ENCODE measurements at regions not wholly inside any gene's neighbourhood (a gene's known extent, or its start where the extent isn't known, plus 50 kb on each side); places are given as distances from the start of the nearest gene placed in this dataset.

- no peak for DNase-seq (ENCODE audit: extremely low read depth in 1 of 2, low read depth in 1 of 2)
These were observed 126.7 kb downstream of the QPCT start for GRCh38 chr2:37471104-37471503.

DNA sequence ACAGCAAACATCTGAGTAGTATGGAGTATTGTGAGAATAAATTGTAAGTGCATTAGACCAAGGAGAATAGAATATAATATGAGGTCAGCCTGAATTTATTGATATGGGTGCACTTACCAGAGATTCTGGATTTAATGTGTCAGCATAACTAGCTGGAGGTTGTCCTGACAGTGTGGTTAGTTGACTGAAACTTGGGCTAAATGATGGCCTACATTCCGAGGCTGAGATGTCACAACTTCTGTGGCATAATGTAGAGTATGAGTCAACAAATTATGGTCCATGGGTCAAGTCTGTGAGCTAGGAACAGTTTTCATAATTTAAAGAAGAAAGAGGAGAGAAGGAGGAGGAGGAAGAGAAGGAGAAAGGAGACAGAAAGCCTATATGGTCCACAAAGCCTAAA, 127.6 kb downstream of the QPCT start:
- no peak for DNase-seq (ENCODE audit: extremely low read depth in 1 of 2, low read depth in 1 of 2)

DNA sequence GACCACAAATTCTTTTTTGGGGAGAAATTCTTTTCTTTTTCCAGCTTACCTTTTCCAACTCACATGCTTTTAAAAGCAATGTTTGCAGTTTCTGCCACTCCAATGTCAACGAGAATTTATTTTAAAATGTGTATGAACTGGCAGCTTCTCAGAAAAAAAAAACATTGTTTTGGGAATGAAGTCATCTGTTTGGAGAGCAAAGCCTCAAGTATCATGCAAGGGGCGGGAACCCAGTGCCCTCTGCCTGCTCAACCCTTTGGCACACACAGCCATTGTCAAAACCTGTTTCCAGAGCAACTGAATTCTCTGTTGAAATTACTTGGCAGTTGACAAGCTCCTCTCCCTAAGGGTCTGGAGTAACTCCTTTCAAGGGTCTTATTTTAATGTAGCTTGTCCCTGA, 128.5 kb downstream of the QPCT start:
- DNase-seq (ENCODE audit: extremely low read depth in 1 of 2, low read depth in 1 of 2), result no peak

- DNase-seq (ENCODE audit: extremely low read depth in 1 of 2, low read depth in 1 of 2), result no peak
These were observed 132.0 kb downstream of the QPCT start for GRCh38 chr2:37476411-37476810.

GRCh38 chr2:37477921-37478320, 133.5 kb downstream of the QPCT start:
- DNase-seq (ENCODE audit: extremely low read depth in 1 of 2, low read depth in 1 of 2), result no peak

GRCh38 chr2:37481244-37481643, 136.8 kb downstream of the QPCT start:
- DNase-seq (ENCODE audit: extremely low read depth in 1 of 2, low read depth in 1 of 2), result no peak

DNA sequence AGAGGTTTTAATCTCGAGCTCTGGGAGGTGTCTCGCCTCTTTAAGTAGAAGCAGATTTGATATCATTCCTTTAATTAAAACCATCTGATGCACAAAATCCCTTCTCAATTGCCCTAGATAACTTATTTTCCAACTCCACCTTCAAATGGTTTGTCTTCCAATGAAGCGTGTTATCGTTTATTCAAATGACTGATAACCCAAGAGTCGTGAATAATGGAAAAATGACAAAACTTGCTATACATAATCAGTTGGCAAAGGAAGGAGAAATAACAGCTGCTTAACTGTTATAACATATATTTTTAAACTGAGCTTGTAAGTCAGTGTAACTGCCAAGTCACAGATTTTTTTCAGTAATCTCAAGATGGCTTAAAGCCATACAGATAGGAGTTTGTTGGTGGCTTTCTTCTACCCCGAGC, 144.6 kb downstream of the QPCT start:
- DNase-seq (ENCODE audit: extremely low read depth in 1 of 2, low read depth in 1 of 2), result no peak

- DNase-seq (ENCODE audit: extremely low read depth in 1 of 2, low read depth in 1 of 2), result no peak
These were observed 145.1 kb downstream of the QPCT start for GRCh38 chr2:37489536-37489935.

DNA sequence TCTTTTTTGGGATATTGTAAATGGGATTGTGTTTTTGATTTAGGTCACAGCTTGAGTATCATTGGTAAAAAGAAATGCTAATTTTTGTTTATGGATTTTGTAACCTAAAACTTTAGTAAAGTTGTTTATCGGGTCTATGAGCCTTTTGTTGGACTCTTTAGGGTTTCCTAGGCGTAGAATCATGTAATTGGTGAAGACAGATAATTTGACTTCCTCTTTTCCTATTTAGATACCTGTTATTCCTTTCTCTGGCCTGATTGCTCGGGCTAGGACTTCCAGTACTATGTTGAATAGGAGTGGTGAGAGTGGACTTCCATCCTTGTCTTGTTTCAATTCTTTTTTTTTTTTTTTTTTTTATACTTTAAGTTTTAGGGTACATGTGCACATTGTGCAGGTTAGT, 149.0 kb downstream of the QPCT start:
- no peak for DNase-seq (ENCODE audit: extremely low read depth in 1 of 2, low read depth in 1 of 2)

GRCh38 chr2:37499113-37499512, 154.7 kb downstream of the QPCT start:
- no peak for DNase-seq (ENCODE audit: extremely low read depth in 1 of 2, low read depth in 1 of 2)

- no peak for DNase-seq (ENCODE audit: extremely low read depth in 1 of 2, low read depth in 1 of 2)
These were observed 155.6 kb downstream of the QPCT start for GRCh38 chr2:37500031-37500430.

DNA sequence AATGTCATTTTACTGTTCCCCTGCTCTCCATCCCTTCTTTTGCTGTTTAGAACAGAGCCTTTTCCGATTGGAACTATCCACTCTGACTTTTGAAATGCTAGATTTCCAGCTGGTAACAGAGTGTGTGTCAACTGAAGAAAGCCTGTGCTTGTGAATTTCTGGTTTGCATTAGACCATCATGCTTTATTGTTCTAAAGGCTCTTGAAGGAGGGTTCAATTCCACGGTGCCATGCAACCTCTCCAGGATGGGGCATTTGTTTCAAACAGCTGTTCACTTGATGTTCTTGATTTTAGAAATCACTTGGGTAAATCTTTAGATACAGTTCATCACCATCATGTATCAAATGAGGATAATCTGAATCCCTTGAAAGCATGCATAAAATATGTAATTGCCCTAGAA, 156.7 kb downstream of the QPCT start:
- DNase-seq (ENCODE audit: extremely low read depth in 1 of 2, low read depth in 1 of 2), result no peak

GRCh38 chr2:37506407-37507050, 162.1 kb downstream of the QPCT start:
- no peak for DNase-seq (ENCODE audit: extremely low read depth in 1 of 2, low read depth in 1 of 2)

GRCh38 chr2:37507051-37507410, 162.6 kb downstream of the QPCT start:
- no peak for DNase-seq (ENCODE audit: extremely low read depth in 1 of 2, low read depth in 1 of 2)

- DNase-seq (ENCODE audit: extremely low read depth in 1 of 2, low read depth in 1 of 2), result no peak
These were observed 163.3 kb downstream of the QPCT start for GRCh38 chr2:37507703-37508102.

DNA sequence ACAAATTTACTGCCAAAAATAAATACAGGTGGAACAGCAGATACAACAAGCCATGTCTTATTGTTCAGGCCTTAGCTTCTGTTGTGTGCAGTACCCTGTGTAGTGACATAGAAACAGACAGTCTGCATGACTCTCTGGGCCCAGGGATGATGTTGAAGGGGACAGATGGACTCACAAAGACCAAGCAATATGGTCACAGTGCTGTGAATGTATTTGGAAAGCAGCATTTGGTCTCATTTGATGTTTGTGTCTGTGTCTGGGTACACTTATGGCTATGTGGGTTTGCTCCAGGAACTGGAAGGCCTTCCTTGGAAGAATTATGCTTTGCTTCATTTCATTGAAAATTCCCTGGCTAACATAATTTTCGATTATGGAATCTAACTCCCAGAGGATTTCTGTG, 158.5 kb downstream of the CDC42EP3 start:
- DNase-seq (ENCODE audit: extremely low read depth in 1 of 2, low read depth in 1 of 2), result no peak

DNA sequence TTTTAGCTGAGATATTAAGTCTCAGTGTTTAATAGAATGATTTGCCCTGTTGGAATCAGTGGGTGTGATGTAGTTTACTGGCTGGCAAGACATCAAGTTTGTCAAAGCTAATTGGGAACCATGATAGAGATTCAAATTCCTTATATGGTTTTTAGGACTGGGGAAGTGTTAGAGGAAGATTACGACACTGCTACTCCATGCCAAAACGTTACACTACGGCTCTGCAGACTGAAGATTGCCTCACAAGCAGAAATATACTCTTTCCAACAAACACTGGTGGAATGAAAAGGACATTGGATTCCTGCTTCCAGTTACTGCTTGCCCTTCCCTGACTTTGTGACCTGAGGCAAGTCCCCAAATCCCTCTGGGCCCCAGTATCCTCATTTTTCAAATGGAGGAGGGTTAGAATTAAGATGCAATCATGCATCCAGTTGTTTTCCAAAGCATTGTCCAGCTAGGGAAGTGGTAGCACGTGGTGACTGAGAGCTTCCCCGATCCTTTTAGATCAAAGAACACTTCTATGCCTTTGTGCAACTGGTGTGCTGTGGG, 147.6 kb downstream of the CDC42EP3 start:
- DNase-seq (ENCODE audit: extremely low read depth in 1 of 2, low read depth in 1 of 2), result no peak

- DNase-seq (ENCODE audit: extremely low read depth in 1 of 2, low read depth in 1 of 2), result no peak
These were observed 145.1 kb downstream of the CDC42EP3 start for GRCh38 chr2:37526323-37526722.

- DNase-seq (ENCODE audit: extremely low read depth in 1 of 2, low read depth in 1 of 2), result no peak
These were observed 144.6 kb downstream of the CDC42EP3 start for GRCh38 chr2:37526856-37527255.

DNA sequence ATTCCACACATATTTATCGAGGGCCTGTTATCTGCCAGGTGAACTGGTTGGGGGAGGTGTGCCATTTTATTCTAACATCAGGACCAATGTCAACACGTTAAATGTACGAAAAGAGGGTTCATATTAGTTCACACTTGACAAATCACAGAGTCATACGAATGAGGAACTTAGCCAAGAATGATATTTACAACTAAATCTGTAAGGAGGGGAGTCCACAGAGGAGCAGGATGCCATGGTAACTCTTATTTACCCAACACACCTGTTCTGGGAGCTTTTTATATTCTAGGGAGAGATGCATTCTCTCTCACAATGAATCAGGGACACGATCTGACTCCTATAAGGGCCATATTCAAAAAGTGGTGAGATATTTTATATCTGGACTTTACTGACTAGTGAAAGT, 144.1 kb downstream of the CDC42EP3 start:
- DNase-seq (ENCODE audit: extremely low read depth in 1 of 2, low read depth in 1 of 2), result no peak

GRCh38 chr2:37529830-37530415, 141.5 kb downstream of the CDC42EP3 start:
- DNase-seq (ENCODE audit: extremely low read depth in 1 of 2, low read depth in 1 of 2), result no peak

DNA sequence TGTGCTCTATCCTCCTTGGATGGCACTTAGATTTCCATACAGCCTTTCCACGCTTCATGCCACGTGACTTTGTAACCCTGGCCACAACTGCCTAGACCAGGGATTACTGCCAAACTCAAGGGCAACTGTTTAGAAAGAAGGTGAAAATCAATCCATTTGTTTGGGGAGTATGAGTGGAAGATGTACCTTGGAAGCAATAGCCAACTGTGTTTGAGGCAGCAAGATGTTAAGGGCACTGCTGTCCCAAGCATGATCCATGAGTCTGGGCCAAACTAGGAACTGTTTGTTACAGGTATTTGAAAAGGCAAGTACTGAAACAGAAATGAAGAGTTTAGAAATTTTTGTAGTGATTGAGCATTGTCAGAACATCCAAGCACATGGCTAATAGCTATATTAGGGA, 138.9 kb downstream of the CDC42EP3 start:
- DNase-seq (ENCODE audit: extremely low read depth in 1 of 2, low read depth in 1 of 2), result no peak

DNA sequence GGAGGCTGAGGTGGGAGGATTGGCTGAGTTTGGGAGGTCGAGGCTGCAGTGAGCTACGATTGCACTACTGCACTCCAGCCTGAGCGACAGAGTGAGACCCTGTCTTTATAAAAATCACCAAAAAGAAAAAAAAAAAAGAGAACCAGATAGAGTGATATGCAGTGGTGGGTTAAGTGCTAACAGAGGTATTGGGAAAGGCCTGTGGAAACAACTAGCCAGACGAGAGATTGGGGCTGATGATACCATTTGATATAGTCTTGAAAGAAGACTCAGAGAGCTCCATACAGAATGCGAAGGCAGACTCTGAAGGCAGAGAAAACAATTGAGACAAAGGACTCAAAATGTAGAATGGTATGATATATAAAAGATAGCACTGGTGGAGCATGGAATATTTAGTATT, 134.1 kb downstream of the CDC42EP3 start:
- DNase-seq (ENCODE audit: extremely low read depth in 1 of 2, low read depth in 1 of 2), result no peak
